ENCODE measurements at regions not wholly inside any gene's neighbourhood (a gene's known extent, or its start where the extent isn't known, plus 50 kb on each side); places are given as distances from the start of the nearest gene placed in this dataset.

GRCh38 chr9:80380301-80380700 is 808.5 kb downstream of the TLE4 start:
- no peak for DNase-seq (ENCODE audit: low read depth)

GRCh38 chr9:80378669-80379293 is 807.0 kb downstream of the TLE4 start:
- DNase-seq (ENCODE audit: low read depth) = peak; percentile 55

- DNase-seq (ENCODE audit: low read depth) = no peak
Observed at GRCh38 chr9:80376180-80376579, 804.4 kb downstream of the TLE4 start.

GRCh38 chr9:80375477-80375876 is 803.7 kb downstream of the TLE4 start:
- no peak for DNase-seq (ENCODE audit: low read depth)

- peak; percentile 46 for DNase-seq (ENCODE audit: low read depth)
Observed at GRCh38 chr9:80369641-80370040, 797.9 kb downstream of the TLE4 start.

GRCh38 chr9:80366626-80367025 is 794.9 kb downstream of the TLE4 start:
- no peak for DNase-seq (ENCODE audit: low read depth)

- DNase-seq (ENCODE audit: low read depth) = no peak
Observed at GRCh38 chr9:80359941-80360881, 788.4 kb downstream of the TLE4 start.

- DNase-seq (ENCODE audit: low read depth) = no peak
Observed at GRCh38 chr9:80359291-80359690, 787.5 kb downstream of the TLE4 start.

GRCh38 chr9:80352967-80353366 is 781.2 kb downstream of the TLE4 start:
- DNase-seq (ENCODE audit: low read depth) = no peak

GRCh38 chr9:80351612-80352011 is 779.8 kb downstream of the TLE4 start:
- DNase-seq (ENCODE audit: low read depth) = no peak

- DNase-seq (ENCODE audit: low read depth) = no peak
Observed at GRCh38 chr9:80326105-80326504, 754.3 kb downstream of the TLE4 start.

GRCh38 chr9:80320916-80321315 is 749.2 kb downstream of the TLE4 start:
- peak; percentile 60 for DNase-seq (ENCODE audit: low read depth)

GRCh38 chr9:80320480-80320879 is 748.7 kb downstream of the TLE4 start:
- peak; percentile 34 for DNase-seq (ENCODE audit: low read depth)

GRCh38 chr9:80305136-80305535 is 733.4 kb downstream of the TLE4 start:
- peak; percentile 3 for DNase-seq (ENCODE audit: low read depth)

GRCh38 chr9:80294955-80295354 is 723.2 kb downstream of the TLE4 start:
- no peak for DNase-seq (ENCODE audit: low read depth)

GRCh38 chr9:80294318-80294717 is 722.6 kb downstream of the TLE4 start:
- DNase-seq (ENCODE audit: low read depth) = no peak

GRCh38 chr9:80292231-80292630 is 720.5 kb downstream of the TLE4 start:
- no peak for DNase-seq (ENCODE audit: low read depth)

- peak; percentile 8 for DNase-seq (ENCODE audit: low read depth)
Observed at GRCh38 chr9:80285326-80285725, 713.6 kb downstream of the TLE4 start.

GRCh38 chr9:80282766-80283165 is 711.0 kb downstream of the TLE4 start:
- no peak for DNase-seq (ENCODE audit: low read depth)

- DNase-seq (ENCODE audit: low read depth) = no peak
Observed at GRCh38 chr9:80259079-80259478, 687.3 kb downstream of the TLE4 start.

- no peak for DNase-seq (ENCODE audit: low read depth)
Observed at GRCh38 chr9:80251778-80252177, 680.0 kb downstream of the TLE4 start.

GRCh38 chr9:80242022-80242421 is 670.3 kb downstream of the TLE4 start:
- peak; percentile 38 for DNase-seq (ENCODE audit: low read depth)

GRCh38 chr9:80235752-80236151 is 664.0 kb downstream of the TLE4 start:
- DNase-seq (ENCODE audit: low read depth) = no peak
